GM19455 (cell line): ENCODE measurements at regions not wholly inside any gene's neighbourhood (a gene's known extent, or its start where the extent isn't known, plus 50 kb on each side); places are given as distances from the start of the nearest gene placed in this dataset.
"Not testable (repeated sequence)": the region's sequence is repeated elsewhere in the genome, so short reads cannot be mapped to it uniquely, and the experiment has no call there.

ENCODE experiments used
- ATAC-seq: cut with Tn5 transposase; IDR thresholded peaks from one replicate; pipeline ENCODE4 v1.9.1; 2021; ENCODE audit not compliant: unreplicated experiment

DNA sequence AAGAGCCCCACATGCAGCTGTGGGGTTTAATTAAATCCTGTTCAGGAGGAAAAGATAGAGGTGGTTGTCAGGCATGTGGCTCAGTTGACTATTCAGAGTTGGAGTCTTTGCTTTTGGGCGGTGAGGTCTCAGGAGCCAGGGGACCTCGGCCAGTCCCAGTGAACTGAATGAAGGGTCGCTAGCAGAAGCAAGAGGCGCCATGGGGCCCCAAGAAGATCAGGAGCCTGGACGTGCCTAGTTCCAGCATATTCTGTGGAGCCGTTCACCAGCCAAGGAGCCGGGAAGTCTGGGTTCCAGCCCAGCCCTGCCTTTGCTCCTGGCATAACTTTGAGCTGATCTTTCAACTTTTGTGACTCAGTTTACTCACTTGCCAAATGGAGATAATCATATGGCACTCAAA lies 217.7 kb upstream of the IRF2BP2 start:
- no peak for ATAC-seq

DNA sequence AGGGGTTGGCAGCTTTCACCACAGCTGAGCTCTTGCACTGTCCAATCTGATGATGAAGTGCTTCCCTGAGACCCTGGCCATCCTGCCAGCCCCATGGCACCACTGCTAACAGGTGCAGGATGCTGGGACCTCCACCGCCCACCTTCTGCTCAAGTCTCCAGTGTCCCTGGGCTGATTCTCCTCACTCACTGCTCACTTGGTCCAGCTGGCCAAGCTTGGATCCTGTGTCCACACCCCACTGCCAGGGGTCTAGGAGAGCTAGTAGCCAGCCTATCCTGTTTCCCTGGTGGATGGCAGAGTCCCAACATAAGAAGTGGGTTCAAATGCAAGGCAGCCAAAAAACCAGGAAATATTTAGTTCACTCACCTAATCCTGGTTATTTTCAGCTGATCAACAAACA lies 217.2 kb upstream of the IRF2BP2 start:
- ATAC-seq, result no peak

DNA sequence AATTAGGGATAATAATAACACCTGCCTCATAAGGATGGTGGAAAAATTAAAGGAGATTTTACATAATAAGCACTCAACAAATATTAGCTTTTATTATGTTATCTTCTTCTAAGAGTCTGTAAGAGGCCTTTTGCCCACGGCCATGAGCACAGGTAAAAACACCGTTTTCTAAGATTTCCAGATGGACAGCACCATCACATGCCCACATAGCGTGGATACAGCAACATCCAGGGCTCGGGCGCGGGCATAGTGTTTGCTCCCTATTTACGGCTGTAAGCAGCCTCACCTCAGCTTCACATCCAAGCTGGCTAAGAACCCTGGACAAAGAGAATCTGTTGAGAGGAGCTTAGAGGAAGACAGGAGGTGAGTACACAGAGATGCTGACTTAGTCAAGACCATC lies 216.4 kb upstream of the IRF2BP2 start:
- no peak for ATAC-seq

DNA sequence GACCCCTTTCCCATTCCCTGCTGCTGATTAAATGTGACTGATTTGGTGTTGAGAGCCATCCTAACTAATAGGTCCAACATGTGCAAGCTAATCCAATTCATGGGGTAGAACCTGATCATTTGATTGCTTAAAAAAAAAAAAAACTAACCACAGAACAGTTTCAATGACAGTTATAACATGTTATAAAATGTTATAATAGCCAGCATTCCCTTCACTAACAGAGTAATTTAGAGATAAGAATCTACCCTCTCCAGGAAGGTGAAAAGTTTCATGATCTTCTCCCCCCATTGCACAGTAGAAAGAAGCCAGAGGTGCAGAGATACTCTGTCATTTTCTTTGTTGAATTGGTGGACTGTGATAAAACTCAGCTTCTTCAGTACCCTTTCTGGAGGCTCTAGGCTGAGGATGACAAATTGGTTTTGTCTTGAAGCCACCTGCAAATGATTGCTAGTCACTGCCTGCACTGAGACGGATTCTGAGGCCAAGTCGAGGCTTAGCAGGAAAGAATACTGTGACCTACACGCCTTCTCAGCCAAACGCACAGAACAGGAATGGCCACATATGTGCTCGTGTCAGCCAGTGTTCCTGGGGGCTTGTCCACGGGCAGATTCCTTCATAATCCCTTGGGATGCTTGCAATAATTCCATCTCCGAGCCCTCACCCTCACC lies 215.7 kb upstream of the IRF2BP2 start:
- no peak for ATAC-seq

DNA sequence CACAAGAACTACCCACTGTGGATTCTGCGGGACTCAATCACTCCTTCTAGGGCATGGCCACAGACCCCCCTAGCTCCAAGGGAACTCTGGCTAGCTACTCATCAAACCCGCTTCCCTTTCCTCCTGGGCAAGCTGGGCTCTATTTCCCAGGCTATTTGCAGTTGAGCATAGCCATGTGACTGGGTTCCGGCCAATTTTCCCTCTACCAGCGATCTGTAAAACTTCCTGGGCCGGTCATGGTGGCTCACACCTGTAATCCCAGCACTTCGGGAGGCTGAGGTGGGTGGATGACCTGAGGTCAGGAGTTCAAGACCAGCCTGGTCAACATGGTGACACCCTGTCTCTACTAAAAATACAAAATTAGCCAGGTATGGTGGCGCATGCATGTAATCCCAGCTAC lies 214.9 kb upstream of the IRF2BP2 start:
- ATAC-seq, result not testable (repeated sequence)

DNA sequence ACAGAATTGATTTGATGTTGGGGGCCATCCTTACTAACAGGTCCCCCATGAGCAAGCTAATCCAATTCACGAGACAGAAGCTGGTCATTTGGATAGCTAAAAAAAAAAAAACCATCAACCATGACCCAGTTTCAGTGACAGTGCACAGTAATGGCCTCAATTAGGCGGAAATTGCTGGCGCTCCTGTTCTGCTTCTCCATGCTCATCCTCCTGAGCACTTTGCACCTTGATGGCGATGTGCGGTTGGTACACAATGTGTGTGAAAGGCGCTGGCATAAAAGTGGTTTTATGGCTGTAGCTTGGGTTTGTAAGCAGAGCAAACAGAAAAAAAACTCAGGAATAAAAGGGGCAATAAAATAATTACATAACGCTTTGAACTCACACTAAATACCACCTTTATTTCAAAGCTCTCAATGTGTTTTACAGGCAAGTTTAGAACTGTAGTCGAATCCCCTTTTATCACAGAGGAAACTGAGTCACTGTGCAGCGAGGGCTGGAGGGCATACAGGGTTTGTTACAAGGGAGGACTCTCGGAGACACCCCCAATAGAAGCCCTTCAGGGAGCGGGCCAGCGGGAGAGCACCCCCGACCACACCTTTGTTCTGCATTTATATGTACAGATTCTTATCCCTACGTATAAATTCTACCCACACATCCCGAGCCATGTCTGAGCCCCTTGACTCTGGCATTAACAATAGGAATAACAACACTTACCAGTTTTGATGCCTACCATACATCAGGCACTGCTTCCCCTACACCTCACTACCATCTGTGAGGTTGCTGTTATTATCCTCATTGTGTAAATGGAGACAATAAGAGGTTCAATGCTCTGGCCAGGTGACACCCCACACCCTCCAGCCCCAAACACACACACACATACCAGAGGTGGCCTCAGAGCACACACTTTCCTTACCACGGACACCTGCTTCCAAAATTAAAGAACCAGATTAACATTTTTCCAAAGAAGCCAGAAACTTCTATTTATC lies 213.5 kb upstream of the IRF2BP2 start:
- no peak for ATAC-seq

DNA sequence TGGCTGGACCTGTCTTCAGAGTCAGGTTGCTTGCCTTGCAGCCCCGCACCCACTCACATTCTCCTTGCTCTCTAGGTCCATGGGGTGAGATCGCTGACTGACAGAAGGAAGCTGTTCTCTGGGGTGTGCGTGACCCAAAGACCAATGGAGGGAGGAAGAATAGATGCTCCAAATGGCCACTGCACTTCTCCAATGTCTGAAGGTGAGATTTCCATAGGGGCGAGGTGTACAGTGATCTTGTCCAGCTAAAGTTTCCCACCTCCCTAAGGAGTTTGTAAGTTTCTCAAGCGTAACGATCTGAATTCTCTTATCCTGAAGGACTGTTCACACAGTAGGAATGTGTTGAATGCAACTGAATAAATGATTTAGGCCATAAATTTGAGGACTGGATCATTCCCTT lies 211.9 kb upstream of the IRF2BP2 start:
- ATAC-seq, result no peak

DNA sequence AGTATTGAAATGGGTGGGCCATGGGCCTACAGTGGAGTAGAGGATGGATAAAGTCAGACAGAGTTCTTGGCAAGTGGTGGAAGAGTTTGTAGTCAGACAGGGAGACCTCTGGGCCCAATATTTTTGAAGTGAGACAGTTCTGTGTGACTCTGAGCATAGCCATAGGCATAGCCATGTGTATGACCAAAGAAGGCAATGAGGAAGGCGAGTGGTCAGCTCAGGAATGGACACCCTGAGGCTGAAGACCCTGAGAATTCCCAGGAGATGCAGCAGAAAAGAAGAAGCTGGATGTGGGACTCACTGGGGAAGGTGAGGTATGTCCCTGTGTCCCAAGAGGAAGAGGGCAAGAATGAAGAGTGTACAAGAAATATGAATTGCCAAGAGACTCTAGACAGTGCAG lies 210.6 kb upstream of the IRF2BP2 start:
- ATAC-seq, result no peak

DNA sequence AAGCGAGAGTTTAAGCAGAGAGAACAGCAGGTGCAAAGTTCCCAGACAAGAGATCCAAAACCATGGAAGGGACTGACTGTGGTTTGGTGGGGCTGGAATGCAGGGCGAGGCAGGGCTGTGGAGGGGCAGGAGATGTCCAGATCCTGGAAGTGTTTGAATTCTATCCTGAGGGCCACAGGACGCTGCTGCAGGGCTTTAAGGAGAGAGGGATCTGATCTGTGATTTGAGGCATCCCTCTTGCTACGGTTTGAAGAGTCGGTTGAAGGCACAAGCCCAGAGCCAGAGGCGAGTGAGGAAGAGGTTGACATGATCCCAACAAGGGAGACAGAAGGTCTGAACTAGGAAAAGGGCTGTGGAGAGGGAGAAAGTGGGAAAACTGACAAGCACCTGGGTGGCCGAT lies 209.9 kb upstream of the IRF2BP2 start:
- ATAC-seq, result not testable (repeated sequence)

DNA sequence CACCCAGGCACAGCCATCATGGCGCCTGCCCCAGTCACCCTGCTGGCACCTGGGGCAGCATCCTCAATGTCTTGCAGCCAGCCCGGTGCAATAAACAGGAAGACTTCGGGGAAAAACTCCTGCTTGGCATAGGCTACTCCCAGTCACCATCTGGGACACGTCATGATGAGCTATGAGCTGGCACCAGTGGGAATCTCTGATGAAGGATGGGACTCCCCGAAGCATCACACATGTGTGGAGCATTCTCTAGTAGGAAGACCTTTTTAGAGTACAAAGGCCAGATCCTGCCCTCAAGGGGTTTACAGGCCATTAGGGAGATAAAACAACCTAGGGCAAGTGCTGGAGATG lies 208.0 kb upstream of the IRF2BP2 start:
- ATAC-seq, result not testable (repeated sequence)

DNA sequence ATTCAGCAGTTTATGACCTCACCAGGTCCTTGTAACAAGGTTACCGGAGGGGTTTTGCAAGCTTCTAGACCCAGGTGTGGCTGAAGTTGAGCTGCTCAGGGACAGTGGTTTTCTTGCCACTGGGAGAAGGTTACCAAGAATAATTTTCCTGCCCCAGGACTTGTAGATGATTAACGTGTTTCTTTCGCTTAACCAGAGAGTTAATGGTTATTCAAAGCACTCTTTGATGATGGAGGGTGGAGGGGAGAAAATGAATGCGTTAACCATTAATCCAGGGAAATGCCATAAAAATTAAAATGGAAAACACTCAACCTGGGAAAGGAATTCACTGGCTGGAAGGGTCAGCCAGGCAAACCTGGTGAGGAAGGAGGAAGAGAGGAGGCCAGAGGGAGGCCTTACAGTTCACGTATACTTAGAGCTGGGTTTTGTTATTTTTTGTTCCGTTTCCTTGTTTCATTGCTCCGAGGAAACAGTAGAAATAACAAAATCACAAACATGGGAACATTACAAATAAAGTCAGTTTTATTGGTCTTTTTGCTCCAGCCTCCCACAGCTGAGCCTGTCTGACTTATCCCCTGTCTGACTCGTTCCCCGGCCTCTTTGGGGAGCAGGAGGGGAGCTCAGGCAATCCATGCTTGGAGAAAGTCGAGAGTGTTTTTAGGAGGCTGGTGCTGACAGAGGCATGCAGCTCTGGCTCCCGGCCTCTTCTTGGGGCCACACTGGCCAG lies 207.5 kb upstream of the IRF2BP2 start:
- ATAC-seq, result not testable (repeated sequence)

DNA sequence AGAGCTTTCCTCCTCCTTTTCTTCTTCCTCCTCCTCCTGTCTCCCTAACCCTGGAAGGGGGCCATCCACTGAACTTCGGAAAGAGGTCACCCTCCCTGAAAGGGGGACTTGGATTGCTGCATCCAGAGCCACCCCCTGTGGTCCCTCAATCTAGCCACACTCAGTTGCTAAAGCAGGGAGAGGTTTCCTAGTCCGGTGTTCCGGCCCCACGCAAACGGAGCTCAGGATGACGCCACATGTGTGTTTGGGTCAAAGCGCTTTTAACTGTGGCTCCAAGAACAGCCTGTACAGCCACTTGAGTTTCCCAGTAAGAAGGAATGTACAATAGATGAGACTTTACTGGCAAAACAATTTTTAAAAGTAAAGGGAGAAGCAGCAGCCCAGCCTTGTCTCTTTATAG lies 206.9 kb upstream of the IRF2BP2 start:
- ATAC-seq, result not testable (repeated sequence)

DNA sequence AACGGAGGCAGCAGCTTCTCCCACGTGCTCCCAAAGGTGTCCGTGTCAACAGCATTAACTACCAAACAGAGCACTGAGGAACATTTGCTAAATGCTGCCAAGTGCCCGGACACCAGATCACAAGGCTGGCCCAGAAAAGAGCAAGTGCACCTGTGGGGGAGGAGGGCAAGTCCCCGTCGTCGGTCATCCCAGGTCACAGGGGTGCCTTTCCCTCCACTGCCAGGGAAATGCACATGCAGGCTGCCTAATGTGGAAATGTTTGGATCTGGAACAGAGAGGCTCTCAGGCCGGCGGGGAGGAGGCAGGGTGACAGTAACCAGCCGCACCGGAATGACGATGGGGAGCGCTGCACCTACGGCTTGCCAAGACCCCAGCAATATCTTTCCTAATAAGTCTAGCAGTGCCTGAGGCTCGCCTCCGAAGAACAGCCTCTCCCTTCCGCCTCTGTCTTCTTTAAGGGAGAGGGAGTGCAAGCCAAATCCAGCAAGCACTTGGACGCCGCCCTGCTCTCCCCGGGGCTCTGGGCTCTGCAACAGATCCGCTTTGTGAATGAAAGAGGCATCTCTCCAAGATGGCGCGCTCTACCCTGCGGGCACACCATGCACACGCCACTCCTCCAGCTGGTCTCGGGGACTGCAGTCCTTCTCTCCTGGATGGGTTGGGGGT lies 206.3 kb upstream of the IRF2BP2 start:
- not testable (repeated sequence) for ATAC-seq

DNA sequence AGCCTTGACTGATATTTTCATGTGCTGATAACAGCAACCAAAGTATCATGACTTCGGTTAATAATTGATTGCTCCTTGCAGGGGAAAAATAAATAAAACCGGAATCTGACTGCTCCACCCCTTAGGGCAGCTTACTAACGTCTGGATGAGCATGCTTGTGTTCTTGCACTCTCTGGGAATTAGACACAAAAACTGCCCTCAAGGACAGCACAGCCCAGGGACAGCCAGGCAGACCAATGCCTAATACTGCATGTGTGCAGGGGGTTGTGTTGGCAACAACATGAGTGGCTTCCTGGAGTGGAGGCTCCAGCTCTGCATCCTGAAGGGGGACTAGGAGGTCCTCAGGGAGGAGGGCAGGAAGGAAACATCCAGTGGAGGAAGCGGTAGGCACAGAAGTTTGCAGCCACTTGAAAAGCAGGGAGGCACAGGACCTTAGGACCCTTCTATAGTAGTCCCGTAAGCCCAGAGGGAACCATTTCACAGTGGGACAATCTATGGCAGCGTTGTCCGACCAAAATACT lies 205.4 kb upstream of the IRF2BP2 start:
- ATAC-seq, result not testable (repeated sequence)

DNA sequence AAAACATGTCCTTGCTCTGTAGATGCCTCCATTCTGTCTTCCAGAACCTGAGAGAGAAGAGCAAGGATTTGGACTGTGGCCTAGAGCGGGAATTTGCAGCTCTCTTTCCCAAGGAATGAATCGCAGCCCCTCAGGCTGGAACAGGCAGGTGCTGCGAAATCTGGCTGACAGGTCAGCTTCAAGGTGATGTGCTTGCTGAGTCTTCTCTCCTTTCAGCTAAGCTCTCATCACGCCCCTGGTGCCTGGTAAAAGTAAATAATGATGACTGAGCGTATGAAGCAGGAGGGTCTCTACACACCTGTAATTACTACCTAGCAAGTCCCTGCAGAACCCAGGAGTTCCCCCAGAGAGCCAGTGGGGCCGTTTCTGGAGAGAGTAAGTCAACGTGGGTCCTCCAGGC lies 204.3 kb upstream of the IRF2BP2 start:
- ATAC-seq, result not testable (repeated sequence)

DNA sequence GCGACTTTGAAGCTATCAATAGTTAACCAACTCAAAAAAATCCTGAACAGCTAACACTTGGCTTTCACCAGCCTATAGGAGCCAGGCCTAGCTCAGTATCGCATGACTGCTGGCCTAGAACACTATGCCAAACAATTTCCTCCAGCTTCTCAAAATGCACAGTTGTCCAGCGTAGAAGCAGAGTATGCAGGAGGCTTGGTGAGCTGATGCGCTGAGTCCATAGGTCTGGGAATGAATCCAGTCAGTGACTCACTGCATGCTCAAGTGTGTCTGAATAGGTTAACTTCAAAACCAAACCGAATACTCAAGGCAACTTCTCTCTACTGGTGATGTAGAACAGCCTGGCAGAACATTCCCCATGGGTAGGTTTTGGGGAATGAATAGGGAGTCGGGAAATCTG lies 201.8 kb upstream of the IRF2BP2 start:
- ATAC-seq, result not testable (repeated sequence)

DNA sequence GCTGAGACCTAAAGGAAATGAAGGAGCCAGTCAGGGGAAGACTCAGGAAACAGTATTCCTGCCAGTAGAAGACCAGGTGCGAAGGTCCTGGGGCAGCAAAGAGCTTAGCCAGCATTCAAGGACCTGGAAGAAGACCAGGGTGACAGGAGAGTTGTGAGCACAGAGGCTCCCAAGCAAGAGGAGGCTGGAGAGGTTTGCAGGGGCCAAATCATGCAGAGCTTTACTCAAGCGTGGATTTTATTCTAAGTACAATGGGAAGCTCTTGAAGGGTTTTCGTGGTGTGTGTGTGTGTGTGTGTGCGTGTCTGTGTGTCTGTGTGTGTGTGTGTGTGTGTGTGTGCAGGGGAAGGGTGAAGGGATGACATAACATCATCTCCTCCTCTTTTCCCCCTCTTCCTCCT lies 200.7 kb upstream of the IRF2BP2 start:
- ATAC-seq, result not testable (repeated sequence)

DNA sequence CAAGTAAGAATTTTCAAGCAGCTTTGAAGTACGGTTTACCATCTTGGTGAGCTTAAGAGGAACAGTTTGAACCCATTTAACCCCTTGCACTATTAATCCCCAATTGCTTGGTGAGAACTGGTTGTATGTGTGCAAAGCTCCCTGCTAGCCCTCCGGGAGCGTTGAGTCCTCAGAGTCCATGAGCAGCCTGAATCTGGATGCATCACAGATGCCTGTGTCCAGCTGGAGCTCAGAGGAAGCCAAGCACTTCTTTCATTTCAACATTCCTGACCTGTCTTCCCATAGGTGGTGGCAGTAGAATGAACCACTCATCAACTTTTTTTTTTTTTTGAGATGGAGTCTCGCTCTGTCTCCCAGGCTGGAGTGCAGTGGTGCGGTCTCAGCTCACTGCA lies 199.9 kb upstream of the IRF2BP2 start:
- not testable (repeated sequence) for ATAC-seq

DNA sequence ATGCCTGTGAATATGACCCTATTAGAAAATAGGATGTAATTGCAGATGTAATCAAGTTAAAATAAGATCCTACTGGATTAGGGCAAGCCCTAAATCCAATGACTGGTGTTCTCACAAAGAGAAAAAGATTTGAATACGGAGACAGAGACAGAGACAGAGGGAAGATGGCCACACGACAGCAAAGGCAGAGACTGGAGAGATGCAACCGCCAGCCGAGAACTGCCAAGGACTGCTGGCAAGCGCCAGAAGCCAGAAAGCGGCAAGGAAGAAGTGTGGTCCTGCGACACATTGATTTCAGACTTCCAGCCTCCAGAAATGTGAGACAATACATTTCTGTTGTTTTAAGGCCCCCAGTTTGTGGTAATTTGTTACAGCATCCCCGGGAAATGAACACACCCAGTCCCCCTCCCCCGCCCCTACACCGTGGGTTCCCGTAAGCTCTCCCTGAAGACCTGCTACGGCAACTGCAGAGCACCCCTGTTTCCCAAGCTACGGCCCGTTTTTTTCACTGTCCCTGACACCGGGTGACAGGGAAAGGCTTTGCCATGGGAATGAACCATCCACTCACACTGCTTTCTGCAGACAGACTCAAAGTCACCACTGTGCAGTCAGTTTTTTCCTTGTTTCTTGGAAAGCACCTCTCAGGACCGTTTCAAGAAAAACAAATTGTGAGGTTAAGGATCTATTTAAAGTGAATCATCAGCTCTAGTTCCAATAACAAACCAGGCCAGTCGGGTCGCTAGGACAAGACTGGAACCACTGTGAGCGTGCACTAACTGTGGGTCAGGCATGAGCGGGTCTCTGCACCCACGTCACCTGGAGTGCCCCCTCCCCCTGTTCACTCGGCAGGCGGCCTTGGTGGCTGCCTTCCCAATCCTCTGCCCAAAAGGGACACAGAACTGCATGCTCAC lies 199.2 kb upstream of the IRF2BP2 start:
- not testable (repeated sequence) for ATAC-seq

DNA sequence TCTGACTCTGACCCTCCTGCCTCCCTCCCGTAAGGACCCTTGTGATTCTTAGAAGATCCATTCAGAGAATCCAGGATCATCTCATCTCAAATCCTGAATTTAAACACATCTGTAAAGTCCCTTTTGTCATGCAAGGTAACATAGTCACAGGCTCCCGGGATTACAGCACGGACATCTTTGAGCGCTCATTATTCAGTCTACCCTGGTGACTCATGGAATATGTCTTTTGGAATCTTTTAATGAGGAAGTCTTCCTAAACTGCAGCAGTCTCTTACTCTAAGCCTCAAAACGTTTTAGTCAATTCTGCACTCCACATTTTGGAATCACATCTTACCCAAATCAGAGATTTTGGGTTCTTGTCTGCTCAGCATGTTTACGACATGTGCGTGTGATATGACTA lies 198.5 kb upstream of the IRF2BP2 start:
- ATAC-seq, result not testable (repeated sequence)
